ENCODE measurements at regions not wholly inside any gene's neighbourhood (a gene's known extent, or its start where the extent isn't known, plus 50 kb on each side); places are given as distances from the start of the nearest gene placed in this dataset.
"Not testable (repeated sequence)": the region's sequence is repeated elsewhere in the genome, so short reads cannot be mapped to it uniquely, and the experiment has no call there.

- Histone ChIP-seq H2AFZ (no peak overlapping the region), H3K4me2 (no peak overlapping the region), H3K27me3 (ENCODE audit: insufficient read depth, low read depth) (no peaks in the 10 kb centered on the region), H3K4me1 (replicated peaks; ENCODE audit: insufficient read depth) (no peaks in the 10 kb centered on the region), H3F3A (ENCODE audit: insufficient read depth, low read depth) (no peaks in the 10 kb centered on the region), H4K20me1 (ENCODE audit: insufficient read depth) (no peaks in the 10 kb centered on the region), H3K4me3 (no peak overlapping the region), H3K79me2 (ENCODE audit: low read depth) (no peaks in the 10 kb centered on the region), H3K27ac (no peak overlapping the region), H3K9me2 (ENCODE audit: insufficient read depth) (no peaks in the 10 kb centered on the region), H3K36me3 (ENCODE audit: low read depth) (no peaks in the 10 kb centered on the region), H3K9me3 (ENCODE audit: insufficient read depth, low read depth) (no peaks in the 10 kb centered on the region; the same call in 1 of the 2 replicates)
- POLR2A ChIA-PET (ENCODE audit: unreplicated experiment), result no interaction called here
- no peak for DNase-seq
- CTCF ChIA-PET, result no interaction called here
- BruUV-seq (replicated peaks), result no TSS peak
- TF ChIP-seq CTCF (conservative IDR thresholded peaks at IDR 0.05) (no peak), EZH2 (IDR thresholded peaks at IDR 0.05; ENCODE audit: low read depth) (no peak)
- intact Hi-C loops (cut with micrococcal nuclease; ENCODE audit: unreplicated experiment), result no loop called here
Observed at GRCh38 chr3:146359841-146360240, 108.9 kb upstream of the PLSCR4 start.

GRCh38 chr3:146354421-146354820 is 103.5 kb upstream of the PLSCR4 start:
- H3K27ac ChIP-seq; BruUV-seq (replicated peaks); H3K4me2 ChIP-seq; H3K9me2 ChIP-seq (ENCODE audit: insufficient read depth); H3K4me3 ChIP-seq; H3K4me1 ChIP-seq (replicated peaks; ENCODE audit: insufficient read depth); DNase-seq; H3K79me2 ChIP-seq (ENCODE audit: low read depth); H3F3A ChIP-seq (ENCODE audit: insufficient read depth, low read depth); H3K36me3 ChIP-seq (ENCODE audit: low read depth); H2AFZ ChIP-seq; H4K20me1 ChIP-seq (ENCODE audit: insufficient read depth); H3K27me3 ChIP-seq (ENCODE audit: insufficient read depth, low read depth); POLR2A ChIA-PET (ENCODE audit: unreplicated experiment); H3K9me3 ChIP-seq (ENCODE audit: insufficient read depth, low read depth); intact Hi-C loops (cut with micrococcal nuclease; ENCODE audit: unreplicated experiment); CTCF ChIA-PET: not testable (repeated sequence)

- TF ChIP-seq EZH2 (IDR thresholded peaks at IDR 0.05; ENCODE audit: low read depth), result no peak
- no peak for TF ChIP-seq CTCF (conservative IDR thresholded peaks at IDR 0.05)
- H3K9me2 ChIP-seq (ENCODE audit: insufficient read depth), result no peaks in the 10 kb centered on the region; the same call in 1 of the 2 replicates
- intact Hi-C loops (cut with micrococcal nuclease; ENCODE audit: unreplicated experiment), result no loop called here
- no TSS peak for BruUV-seq (replicated peaks)
- no peaks in the 10 kb centered on the region for H3K27me3 ChIP-seq (ENCODE audit: insufficient read depth, low read depth)
- no peak overlapping the region for H3K4me2 ChIP-seq
- H3K36me3 ChIP-seq (ENCODE audit: low read depth), result no peaks in the 10 kb centered on the region
- no peaks in the 10 kb centered on the region for H4K20me1 ChIP-seq (ENCODE audit: insufficient read depth)
- no peaks in the 10 kb centered on the region for H3F3A ChIP-seq (ENCODE audit: insufficient read depth, low read depth)
- no peak overlapping the region for H3K4me3 ChIP-seq
- no peaks in the 10 kb centered on the region for H3K4me1 ChIP-seq (replicated peaks; ENCODE audit: insufficient read depth)
- DNase-seq, result no peak
- CTCF ChIA-PET, result no interaction called here
- H3K27ac ChIP-seq, result no peak overlapping the region
- POLR2A ChIA-PET (ENCODE audit: unreplicated experiment), result no interaction called here
- no peaks in the 10 kb centered on the region for H3K79me2 ChIP-seq (ENCODE audit: low read depth)
- no peaks in the 10 kb centered on the region for H3K9me3 ChIP-seq (ENCODE audit: insufficient read depth, low read depth)
- no peak overlapping the region for H2AFZ ChIP-seq
Observed at GRCh38 chr3:146350852-146351251, 99.9 kb upstream of the PLSCR4 start.

GRCh38 chr3:146345900-146346299 is 95.0 kb upstream of the PLSCR4 start:
- ChIA-PET POLR2A (ENCODE audit: unreplicated experiment) (no interaction called here), CTCF (no interaction called here)
- no peak for TF ChIP-seq CTCF (conservative IDR thresholded peaks at IDR 0.05)
- no peak for TF ChIP-seq EZH2 (IDR thresholded peaks at IDR 0.05; ENCODE audit: low read depth)
- BruUV-seq (replicated peaks), result no TSS peak
- no peaks in the 10 kb centered on the region for H3K36me3 ChIP-seq (ENCODE audit: low read depth)
- no peak overlapping the region for H3K27ac ChIP-seq
- no peak overlapping the region for H3K4me3 ChIP-seq
- H3K4me2 ChIP-seq, result no peak overlapping the region
- no peaks in the 10 kb centered on the region for H3K79me2 ChIP-seq (ENCODE audit: low read depth)
- DNase-seq, result no peak
- H4K20me1 ChIP-seq (ENCODE audit: insufficient read depth), result no peaks in the 10 kb centered on the region
- H3K9me2 ChIP-seq (ENCODE audit: insufficient read depth), result no peaks in the 10 kb centered on the region
- H3K9me3 ChIP-seq (ENCODE audit: insufficient read depth, low read depth), result no peaks in the 10 kb centered on the region
- no peaks in the 10 kb centered on the region for H3K4me1 ChIP-seq (replicated peaks; ENCODE audit: insufficient read depth)
- H2AFZ ChIP-seq, result no peak overlapping the region
- H3K27me3 ChIP-seq (ENCODE audit: insufficient read depth, low read depth), result no peaks in the 10 kb centered on the region
- no peaks in the 10 kb centered on the region for H3F3A ChIP-seq (ENCODE audit: insufficient read depth, low read depth)
- intact Hi-C loops (cut with micrococcal nuclease; ENCODE audit: unreplicated experiment), result no loop called here

Measured in PC-9 (cell line).